ENCODE measurements at regions not wholly inside any gene's neighbourhood (a gene's known extent, or its start where the extent isn't known, plus 50 kb on each side); places are given as distances from the start of the nearest gene placed in this dataset.
"Not testable (repeated sequence)": the region's sequence is repeated elsewhere in the genome, so short reads cannot be mapped to it uniquely, and the experiment has no call there.

GRCh38 chr14:105581551-105582341 is 55.4 kb downstream of the TMEM121 start:
- DNase-seq = no peak

- DNase-seq = no peak
These were observed 56.3 kb downstream of the TMEM121 start for GRCh38 chr14:105582639-105583038.

- not testable (repeated sequence) for DNase-seq
These were observed 57.5 kb downstream of the TMEM121 start for GRCh38 chr14:105583914-105584313.

- DNase-seq = not testable (repeated sequence)
These were observed 58.9 kb downstream of the TMEM121 start for GRCh38 chr14:105585290-105585689.

- not testable (repeated sequence) for DNase-seq
These were observed 59.3 kb downstream of the TMEM121 start for GRCh38 chr14:105585722-105586121.

GRCh38 chr14:105586144-105586872 is 59.9 kb downstream of the TMEM121 start:
- DNase-seq = not testable (repeated sequence)

GRCh38 chr14:105587034-105587433 is 60.7 kb downstream of the TMEM121 start:
- DNase-seq = not testable (repeated sequence)

GRCh38 chr14:105587482-105588235 is 61.3 kb downstream of the TMEM121 start:
- not testable (repeated sequence) for DNase-seq

GRCh38 chr14:105588236-105588860 is 62.0 kb downstream of the TMEM121 start:
- DNase-seq = no peak

GRCh38 chr14:105589161-105589925 is 63.0 kb downstream of the TMEM121 start:
- no peak for DNase-seq

GRCh38 chr14:105589926-105590185 is 63.5 kb downstream of the TMEM121 start:
- DNase-seq = not testable (repeated sequence)

GRCh38 chr14:105591052-105591451 is 64.7 kb downstream of the TMEM121 start:
- no peak for DNase-seq

GRCh38 chr14:105591792-105592341 is 65.5 kb downstream of the TMEM121 start:
- not testable (repeated sequence) for DNase-seq

- DNase-seq = not testable (repeated sequence)
These were observed 66.3 kb downstream of the TMEM121 start for GRCh38 chr14:105592646-105593045.

- not testable (repeated sequence) for DNase-seq
These were observed 69.0 kb downstream of the TMEM121 start for GRCh38 chr14:105595346-105595745.

GRCh38 chr14:105596374-105596773 is 70.0 kb downstream of the TMEM121 start:
- DNase-seq = not testable (repeated sequence)

GRCh38 chr14:105598040-105598763 is 71.8 kb downstream of the TMEM121 start:
- not testable (repeated sequence) for DNase-seq

- not testable (repeated sequence) for DNase-seq
These were observed 72.7 kb downstream of the TMEM121 start for GRCh38 chr14:105598925-105599586.

GRCh38 chr14:105600195-105600938 is 74.0 kb downstream of the TMEM121 start:
- not testable (repeated sequence) for DNase-seq

- no peak for DNase-seq
These were observed 74.6 kb downstream of the TMEM121 start for GRCh38 chr14:105600939-105601359.
